CD4-positive, alpha-beta T cell (primary cell): ENCODE measurements at regions not wholly inside any gene's neighbourhood (a gene's known extent, or its start where the extent isn't known, plus 50 kb on each side); places are given as distances from the start of the nearest gene placed in this dataset.

Source experiments
- ATAC-seq: fragments of 200-7000 bp; cut with Tn5 transposase; one replicate; pipeline ENCODE4 v1.10.0; 2022; ENCODE audit warnings: mild to moderate bottlenecking; ENCODE audit not compliant: poor library complexity
- CTCF ChIA-PET: fragments of 350-600 bp; sonication (Branson Sonifier 250); formaldehyde crosslinking; loops from one replicate; lab custom pipeline; 2021; ENCODE audit warnings: antibody characterized with exemption, inconsistent platforms; lab: Charles Lee
- POLR2A ChIA-PET: fragments of 350-600 bp; sonication (Branson Sonifier 250); formaldehyde crosslinking; loops from one replicate; lab custom pipeline; 2021; ENCODE audit warnings: antibody characterized with exemption, inconsistent platforms; lab: Charles Lee
- DNase-seq, 14 experiments: peaks; one replicate each; pipeline ENCODE4 v3.0.0-alpha.2; 2013 to 2020; ENCODE audit warnings: mixed read lengths in 2 of 14
- H3K27ac ChIP-seq, 2 donors: one replicate each; pipeline versions ENCODE4 v1.5.1 to v1.7.0; 2013; ENCODE audit warnings: low read length in 2 of 2, low read depth in 1 of 2, mild to moderate bottlenecking in 1 of 2
- H3K27me3 ChIP-seq, 2 experiments: 1 replicate in 1 of 2; 2 replicates in 1 of 2; pipeline versions ENCODE4 v1.6.1 to v1.7.0; 2013; ENCODE audit warnings: low read length in 2 of 2, control low read depth in 1 of 2, mild to moderate bottlenecking in 1 of 2, moderate library complexity in 1 of 2; ENCODE audit not compliant: insufficient read depth in 2 of 2, control insufficient read depth in 1 of 2
- H3K36me3 ChIP-seq: one replicate; pipeline ENCODE4 v1.6.1; 2013; ENCODE audit warnings: low read length, control low read depth; ENCODE audit not compliant: insufficient read depth
- H3K4me1 ChIP-seq: one replicate; pipeline ENCODE4 v1.6.1; 2013; ENCODE audit warnings: low read length, control low read depth; ENCODE audit not compliant: insufficient read depth
- H3K4me3 ChIP-seq: one replicate; pipeline ENCODE4 v1.5.1; 2013; ENCODE audit warnings: mild to moderate bottlenecking, low read length, moderate library complexity
- H3K9me3 ChIP-seq, 2 experiments: 1 replicate in 1 of 2; 2 replicates in 1 of 2; pipeline versions ENCODE4 v1.6.1 to v1.7.0; 2013; ENCODE audit warnings: low read length in 2 of 2, mild to moderate bottlenecking in 2 of 2, control low read depth in 1 of 2, moderate library complexity in 1 of 2; ENCODE audit not compliant: control insufficient read depth in 1 of 2, insufficient read depth in 1 of 2
- H3K27ac Mint-ChIP-seq: one replicate; pipeline ENCODE4 v1.8.0; 2020; ENCODE audit warnings: mixed read lengths
- H3K27me3 Mint-ChIP-seq: one replicate; pipeline ENCODE4 v1.8.0; 2021; ENCODE audit warnings: mixed read lengths
- H3K36me3 Mint-ChIP-seq: one replicate; pipeline ENCODE4 v1.8.0; 2021; ENCODE audit warnings: low read depth, mixed read lengths
- H3K4me1 Mint-ChIP-seq: one replicate; pipeline ENCODE4 v1.8.0; 2021; ENCODE audit warnings: low read depth, mixed read lengths
- H3K4me3 Mint-ChIP-seq: one replicate; pipeline ENCODE4 v1.8.0; 2020; ENCODE audit warnings: mild to moderate bottlenecking, mixed read lengths
- H3K9me3 Mint-ChIP-seq: one replicate; pipeline ENCODE4 v1.8.0; 2020; ENCODE audit warnings: mixed read lengths
- CTCF ChIP-seq: fragments of 200-600 bp; IDR thresholded peaks from one replicate; pipeline ENCODE4 v1.8.0; 2022; ENCODE audit warnings: antibody characterized with exemption, mild to moderate bottlenecking
- intact Hi-C, 2 experiments: fragments of 100-400 bp; cut with DNase I in 1 of 2; cut with micrococcal nuclease in 1 of 2; formaldehyde crosslinking; loops; one replicate each; pipeline versions ENCODE4 v1.15.1 to v1.9.0; 2023 to 2025; cut with DNase I, micrococcal nuclease

- peaks cover 8% of the 10 kb centered on the region for H3K27me3 Mint-ChIP-seq
- DNase-seq (no peak), ATAC-seq (no peak)
- H3K36me3 ChIP-seq = no peaks in the 10 kb centered on the region
- no peak for TF ChIP-seq CTCF
- CTCF ChIA-PET = no interaction called here
- no peak overlapping the region for H3K27ac ChIP-seq
- peaks cover 0 to 3% of the 10 kb centered on the region in 2 experiments for H3K9me3 ChIP-seq
- H3K4me3 ChIP-seq = no peak overlapping the region
- no peak overlapping the region for H3K27ac Mint-ChIP-seq
- POLR2A ChIA-PET = no interaction called here
- H3K4me1 ChIP-seq = no peaks in the 10 kb centered on the region
- H3K4me3 Mint-ChIP-seq = no peak overlapping the region
- H3K4me1 Mint-ChIP-seq = no peaks in the 10 kb centered on the region
- no peaks in the 10 kb centered on the region for H3K9me3 Mint-ChIP-seq
- H3K36me3 Mint-ChIP-seq = no peaks in the 10 kb centered on the region
- intact Hi-C loops = no loop called here
- H3K27me3 ChIP-seq = peaks cover 0 to 3% of the 10 kb centered on the region in 2 experiments
Measured at GRCh38 chr18:55102958-55103456, 143.7 kb upstream of the CCDC68 start.

- TF ChIP-seq CTCF = no peak
- CTCF ChIA-PET = no interaction called here
- H3K4me1 ChIP-seq = no peaks in the 10 kb centered on the region
- no peak overlapping the region for H3K4me3 ChIP-seq
- H3K27ac ChIP-seq = no peak overlapping the region
- H3K36me3 ChIP-seq = no peaks in the 10 kb centered on the region
- peaks cover 8% of the 10 kb centered on the region for H3K27me3 Mint-ChIP-seq
- intact Hi-C loops = no loop called here
- H3K4me1 Mint-ChIP-seq = no peaks in the 10 kb centered on the region
- H3K9me3 ChIP-seq = peaks cover 0 to 3% of the 10 kb centered on the region in 2 experiments
- H3K36me3 Mint-ChIP-seq = no peaks in the 10 kb centered on the region
- DNase-seq = no peak
- no peaks in the 10 kb centered on the region for H3K9me3 Mint-ChIP-seq
- peaks cover 0 to 3% of the 10 kb centered on the region in 2 experiments for H3K27me3 ChIP-seq
- no peak overlapping the region for H3K4me3 Mint-ChIP-seq
- no peak overlapping the region for H3K27ac Mint-ChIP-seq
- POLR2A ChIA-PET = no interaction called here
- ATAC-seq = no peak
Measured at GRCh38 chr18:55102501-55102900, 143.2 kb upstream of the CCDC68 start.

- peaks cover 0 to 6% of the 10 kb centered on the region in 2 experiments for H3K9me3 ChIP-seq
- ChIA-PET CTCF (no interaction called here), POLR2A (no interaction called here)
- H3K36me3 Mint-ChIP-seq = no peaks in the 10 kb centered on the region
- ATAC-seq (no peak), DNase-seq (no peak)
- H3K4me1 ChIP-seq = no peaks in the 10 kb centered on the region
- H3K27ac ChIP-seq = no peak overlapping the region
- no peaks in the 10 kb centered on the region for H3K9me3 Mint-ChIP-seq
- no peaks in the 10 kb centered on the region for H3K36me3 ChIP-seq
- H3K4me3 Mint-ChIP-seq = no peak overlapping the region
- intact Hi-C loops = no loop called here
- no peak overlapping the region for H3K4me3 ChIP-seq
- peaks cover 8% of the 10 kb centered on the region for H3K27me3 Mint-ChIP-seq
- peaks cover 0 to 3% of the 10 kb centered on the region in 2 experiments for H3K27me3 ChIP-seq
- H3K4me1 Mint-ChIP-seq = no peaks in the 10 kb centered on the region
- H3K27ac Mint-ChIP-seq = no peak overlapping the region
- TF ChIP-seq CTCF = no peak
Measured at GRCh38 chr18:55101458-55101824, 142.2 kb upstream of the CCDC68 start.
